Bronchial epithelial cell (primary cell): ENCODE measurements at regions not wholly inside any gene's neighbourhood (a gene's known extent, or its start where the extent isn't known, plus 50 kb on each side); places are given as distances from the start of the nearest gene placed in this dataset.

Experiments used
- DNase-seq: peaks from one replicate; pipeline ENCODE4 v3.0.0-alpha.2; 2010; ENCODE audit warnings: low read depth
- FAIRE-seq: peaks from 2 replicates; lab custom pipeline; 2011; peaks lifted over from hg19 to GRCh38; lab: Jason Lieb, UNC
- H3K27me3 ChIP-seq: 2 replicates; pipeline ENCODE4 v1.5.1; 2011; ENCODE audit warnings: low read length; ENCODE audit not compliant: control insufficient read depth, insufficient read depth
- H3K36me3 ChIP-seq: 2 replicates; pipeline ENCODE4 v1.5.1; 2011; ENCODE audit warnings: low read length; ENCODE audit not compliant: control insufficient read depth, insufficient read depth
- H3K4me3 ChIP-seq: 2 replicates; pipeline ENCODE4 v1.5.1; 2011; ENCODE audit warnings: mild to moderate bottlenecking, low read depth, low read length, control low read depth
- CTCF ChIP-seq: IDR thresholded peaks from 2 replicates; pipeline ENCODE4 v1.5.1; 2011; ENCODE audit warnings: mild to moderate bottlenecking, moderate library complexity, low read length, control low read depth, inconsistent platforms; ENCODE audit not compliant: insufficient read depth, severe bottlenecking

- Histone ChIP-seq H3K4me3 (no peak overlapping the region), H3K36me3 (no peaks in the 10 kb centered on the region), H3K27me3 (no peaks in the 10 kb centered on the region)
- no peak for TF ChIP-seq CTCF
- FAIRE-seq (no peak), DNase-seq (no peak)
Observed at GRCh38 chr3:147008458-147008857, 397.9 kb downstream of the ZIC4 start.

- Histone ChIP-seq H3K36me3 (no peaks in the 10 kb centered on the region), H3K27me3 (no peaks in the 10 kb centered on the region), H3K4me3 (no peak overlapping the region)
- TF ChIP-seq CTCF, result no peak
- no peak for DNase-seq
- FAIRE-seq, result no peak
Observed at GRCh38 chr3:147007736-147008245, 398.6 kb downstream of the ZIC4 start.

- Histone ChIP-seq H3K4me3 (no peak overlapping the region), H3K27me3 (no peaks in the 10 kb centered on the region), H3K36me3 (no peaks in the 10 kb centered on the region)
- FAIRE-seq (no peak), DNase-seq (no peak)
- TF ChIP-seq CTCF, result no peak
Observed at GRCh38 chr3:147002721-147003120, 397.6 kb upstream of the PLSCR5 start.

- FAIRE-seq (no peak), DNase-seq (no peak)
- Histone ChIP-seq H3K36me3 (no peaks in the 10 kb centered on the region), H3K4me3 (no peak overlapping the region), H3K27me3 (no peaks in the 10 kb centered on the region)
- TF ChIP-seq CTCF, result no peak
Observed at GRCh38 chr3:147000274-147000673, 395.1 kb upstream of the PLSCR5 start.

- no peak for FAIRE-seq
- Histone ChIP-seq H3K36me3 (no peaks in the 10 kb centered on the region), H3K4me3 (no peak overlapping the region), H3K27me3 (no peaks in the 10 kb centered on the region)
- TF ChIP-seq CTCF, result no peak
- no peak for DNase-seq
Observed at GRCh38 chr3:146991907-146992306, 386.8 kb upstream of the PLSCR5 start.

GRCh38 chr3:146975476-146975875, 370.3 kb upstream of the PLSCR5 start:
- Histone ChIP-seq H3K36me3 (no peaks in the 10 kb centered on the region), H3K4me3 (no peak overlapping the region), H3K27me3 (no peaks in the 10 kb centered on the region)
- FAIRE-seq (no peak), DNase-seq (no peak)
- no peak for TF ChIP-seq CTCF
